ENCODE measurements at regions not wholly inside any gene's neighbourhood (a gene's known extent, or its start where the extent isn't known, plus 50 kb on each side); places are given as distances from the start of the nearest gene placed in this dataset.
A peak's percentile ranks its signal among the peaks of the same experiment; 100 is the strongest.
"Not testable (repeated sequence)": the region's sequence is repeated elsewhere in the genome, so short reads cannot be mapped to it uniquely, and the experiment has no call there.

GRCh38 chr3:107224026-107224596 lies 153.1 kb upstream of the CCDC54 start:
- no peak overlapping the region for H3K4me3 ChIP-seq (ENCODE audit: low read depth, low read length)
- ATAC-seq (ENCODE audit: low read depth in 2 of 2), result no peak
- no peak overlapping the region for H3K4me3 Mint-ChIP-seq
- H3K27ac Mint-ChIP-seq, result no peak overlapping the region
- no peaks in the 10 kb centered on the region for H3K4me1 Mint-ChIP-seq
- H3K9me3 Mint-ChIP-seq, result peaks cover 0 to 2% (median 0%) of the 10 kb centered on the region in 7 donors
- H3K4me1 ChIP-seq (ENCODE audit: control insufficient read depth, insufficient read depth, low read length, poor library complexity, severe bottlenecking), result no peaks in the 10 kb centered on the region
- no peaks in the 10 kb centered on the region for H3K36me3 Mint-ChIP-seq
- peaks cover 4% of the 10 kb centered on the region for H3K27me3 Mint-ChIP-seq
- H3K9me3 ChIP-seq (ENCODE audit: control insufficient read depth in 2 of 2, low read length in 2 of 2), result no peaks in the 10 kb centered on the region
- no peak for DNase-seq
- H3K27ac ChIP-seq (ENCODE audit: insufficient read depth, low read length, poor library complexity, severe bottlenecking), result no peak overlapping the region
- no peaks in the 10 kb centered on the region for H3K36me3 ChIP-seq (ENCODE audit: control insufficient read depth, insufficient read depth, low read length)
- peaks cover 8% of the 10 kb centered on the region for H3K27me3 ChIP-seq (ENCODE audit: control insufficient read depth, insufficient read depth, low read length)

GRCh38 chr3:107227091-107227490 lies 150.1 kb upstream of the CCDC54 start:
- peaks cover 0 to 2% (median 0%) of the 10 kb centered on the region in 7 donors for H3K9me3 Mint-ChIP-seq
- no peaks in the 10 kb centered on the region for H3K9me3 ChIP-seq (ENCODE audit: control insufficient read depth in 2 of 2, low read length in 2 of 2)

GRCh38 chr3:107233877-107234276 lies 143.4 kb upstream of the CCDC54 start:
- H3K9me3 Mint-ChIP-seq, result not testable (repeated sequence)

More at GRCh38 chr3:107227091-107227490, 150.1 kb upstream of the CCDC54 start:
- Histone ChIP-seq H3K27me3 (ENCODE audit: control insufficient read depth, insufficient read depth, low read length) (peaks cover 8% of the 10 kb centered on the region), H3K36me3 (ENCODE audit: control insufficient read depth, insufficient read depth, low read length) (no peaks in the 10 kb centered on the region), H3K27ac (ENCODE audit: insufficient read depth, low read length, poor library complexity, severe bottlenecking) (no peak overlapping the region), H3K4me1 (ENCODE audit: control insufficient read depth, insufficient read depth, low read length, poor library complexity, severe bottlenecking) (no peaks in the 10 kb centered on the region), H3K4me3 (ENCODE audit: low read depth, low read length) (no peak overlapping the region)
- DNase-seq (no peak), ATAC-seq (ENCODE audit: low read depth in 2 of 2) (no peak)
- no peaks in the 10 kb centered on the region for H3K4me1 Mint-ChIP-seq
- no peak overlapping the region for H3K27ac Mint-ChIP-seq
- peaks cover 10% of the 10 kb centered on the region for H3K27me3 Mint-ChIP-seq
- H3K36me3 Mint-ChIP-seq, result no peaks in the 10 kb centered on the region
- no peak overlapping the region for H3K4me3 Mint-ChIP-seq

GRCh38 chr3:107235193-107235927 lies 141.9 kb upstream of the CCDC54 start:
- Histone ChIP-seq H3K4me3 (ENCODE audit: low read depth, low read length) (peak overlapping the region; percentile 82), H3K27me3 (ENCODE audit: control insufficient read depth, insufficient read depth, low read length) (peaks cover 7% of the 10 kb centered on the region), H3K4me1 (ENCODE audit: control insufficient read depth, insufficient read depth, low read length, poor library complexity, severe bottlenecking) (no peaks in the 10 kb centered on the region), H3K9me3 (ENCODE audit: control insufficient read depth in 2 of 2, low read length in 2 of 2) (no peaks in the 10 kb centered on the region), H3K36me3 (ENCODE audit: control insufficient read depth, insufficient read depth, low read length) (no peaks in the 10 kb centered on the region), H3K27ac (ENCODE audit: insufficient read depth, low read length, poor library complexity, severe bottlenecking) (no peak overlapping the region)
- DNase-seq (no peak), ATAC-seq (ENCODE audit: low read depth in 2 of 2) (no peak)
- H3K36me3 Mint-ChIP-seq, result no peaks in the 10 kb centered on the region
- H3K27me3 Mint-ChIP-seq, result peaks cover 30% of the 10 kb centered on the region
- peak overlapping the region in 3 of 4 donors; percentile 6 to 90 (median 28) for H3K4me3 Mint-ChIP-seq
- no peak overlapping the region for H3K27ac Mint-ChIP-seq
- H3K9me3 Mint-ChIP-seq, result no peaks in the 10 kb centered on the region
- H3K4me1 Mint-ChIP-seq, result peaks cover 4 to 7% (median 5%) of the 10 kb centered on the region in 4 donors

More at GRCh38 chr3:107233877-107234276, 143.4 kb upstream of the CCDC54 start:
- ATAC-seq (ENCODE audit: low read depth in 2 of 2); DNase-seq; H3K4me3 Mint-ChIP-seq; H3K4me3 ChIP-seq (ENCODE audit: low read depth, low read length); H3K36me3 Mint-ChIP-seq; H3K4me1 Mint-ChIP-seq; H3K36me3 ChIP-seq (ENCODE audit: control insufficient read depth, insufficient read depth, low read length); H3K9me3 ChIP-seq (ENCODE audit: control insufficient read depth in 2 of 2, low read length in 2 of 2); H3K27ac Mint-ChIP-seq; H3K27ac ChIP-seq (ENCODE audit: insufficient read depth, low read length, poor library complexity, severe bottlenecking); H3K27me3 ChIP-seq (ENCODE audit: control insufficient read depth, insufficient read depth, low read length); H3K4me1 ChIP-seq (ENCODE audit: control insufficient read depth, insufficient read depth, low read length, poor library complexity, severe bottlenecking): not testable (repeated sequence)
- H3K27me3 Mint-ChIP-seq, result peaks cover 30% of the 10 kb centered on the region

- peak; percentile 29 to 78 (median 71) for DNase-seq
- Mint-ChIP-seq H3K4me3 (peak overlapping the region in 3 of 4 donors; percentile 6 to 90 (median 28)), H3K4me1 (peaks cover 4 to 9% (median 7%) of the 10 kb centered on the region in 4 donors), H3K27me3 (peaks cover 34% of the 10 kb centered on the region), H3K27ac (no peak overlapping the region), H3K36me3 (no peaks in the 10 kb centered on the region), H3K9me3 (no peaks in the 10 kb centered on the region)
- Histone ChIP-seq H3K27ac (ENCODE audit: insufficient read depth, low read length, poor library complexity, severe bottlenecking) (no peak overlapping the region), H3K4me3 (ENCODE audit: low read depth, low read length) (peak overlapping the region; percentile 82), H3K9me3 (ENCODE audit: control insufficient read depth in 2 of 2, low read length in 2 of 2) (no peaks in the 10 kb centered on the region), H3K27me3 (ENCODE audit: control insufficient read depth, insufficient read depth, low read length) (peaks cover 7% of the 10 kb centered on the region), H3K36me3 (ENCODE audit: control insufficient read depth, insufficient read depth, low read length) (no peaks in the 10 kb centered on the region), H3K4me1 (ENCODE audit: control insufficient read depth, insufficient read depth, low read length, poor library complexity, severe bottlenecking) (peaks cover 5% of the 10 kb centered on the region)
- peak; percentile 72 to 80 for ATAC-seq (ENCODE audit: low read depth in 2 of 2)
Observed at GRCh38 chr3:107235928-107236315, 141.3 kb upstream of the CCDC54 start.

GRCh38 chr3:107236655-107237337 lies 140.4 kb upstream of the CCDC54 start:
- no peak overlapping the region for H3K27ac ChIP-seq (ENCODE audit: insufficient read depth, low read length, poor library complexity, severe bottlenecking)
- ATAC-seq (ENCODE audit: low read depth in 2 of 2), result no peak
- Mint-ChIP-seq H3K27ac (no peak overlapping the region), H3K4me1 (peaks cover 4 to 14% (median 12%) of the 10 kb centered on the region in 4 donors), H3K4me3 (no peak overlapping the region), H3K9me3 (no peaks in the 10 kb centered on the region), H3K36me3 (no peaks in the 10 kb centered on the region), H3K27me3 (peaks cover 34% of the 10 kb centered on the region)
- peaks cover 6% of the 10 kb centered on the region for H3K4me1 ChIP-seq (ENCODE audit: control insufficient read depth, insufficient read depth, low read length, poor library complexity, severe bottlenecking)
- H3K36me3 ChIP-seq (ENCODE audit: control insufficient read depth, insufficient read depth, low read length), result no peaks in the 10 kb centered on the region
- no peak overlapping the region for H3K4me3 ChIP-seq (ENCODE audit: low read depth, low read length)
- no peak for DNase-seq
- peaks cover 9% of the 10 kb centered on the region for H3K27me3 ChIP-seq (ENCODE audit: control insufficient read depth, insufficient read depth, low read length)
- H3K9me3 ChIP-seq (ENCODE audit: control insufficient read depth in 2 of 2, low read length in 2 of 2), result no peaks in the 10 kb centered on the region

GRCh38 chr3:107238787-107239186 lies 138.5 kb upstream of the CCDC54 start:
- Mint-ChIP-seq H3K9me3 (no peaks in the 10 kb centered on the region), H3K4me3 (peak overlapping the region in 2 of 4 donors; percentile 21 to 82), H3K36me3 (no peaks in the 10 kb centered on the region), H3K27me3 (peaks cover 42% of the 10 kb centered on the region), H3K4me1 (peaks cover 4 to 14% (median 12%) of the 10 kb centered on the region in 4 donors), H3K27ac (no peak overlapping the region)
- Histone ChIP-seq H3K27ac (ENCODE audit: insufficient read depth, low read length, poor library complexity, severe bottlenecking) (no peak overlapping the region), H3K36me3 (ENCODE audit: control insufficient read depth, insufficient read depth, low read length) (no peaks in the 10 kb centered on the region), H3K27me3 (ENCODE audit: control insufficient read depth, insufficient read depth, low read length) (peaks cover 14% of the 10 kb centered on the region), H3K9me3 (ENCODE audit: control insufficient read depth in 2 of 2, low read length in 2 of 2) (no peaks in the 10 kb centered on the region), H3K4me3 (ENCODE audit: low read depth, low read length) (no peak overlapping the region), H3K4me1 (ENCODE audit: control insufficient read depth, insufficient read depth, low read length, poor library complexity, severe bottlenecking) (peaks cover 6% of the 10 kb centered on the region)
- no peak for DNase-seq
- ATAC-seq (ENCODE audit: low read depth in 2 of 2), result no peak
